Lower leg skin (tissue), 4 donors: ENCODE measurements at regions not wholly inside any gene's neighbourhood (a gene's known extent, or its start where the extent isn't known, plus 50 kb on each side); places are given as distances from the start of the nearest gene placed in this dataset.
"Not testable (repeated sequence)": the region's sequence is repeated elsewhere in the genome, so short reads cannot be mapped to it uniquely, and the experiment has no call there.

Source experiments
- DNase-seq, 2 donors: peaks; one replicate each; pipeline ENCODE4 v3.0.0-alpha.2; 2019; ENCODE audit warnings: low spot score in 2 of 2
- H3K4me3 ChIP-seq: fragments of 200-600 bp; sonication (generic); 2 replicates; pipeline ENCODE4 v1.5.1; 2017; ENCODE audit warnings: mild to moderate bottlenecking, low read depth; ENCODE audit not compliant: poor library complexity, severe bottlenecking
- POLR2A ChIP-seq, 2 donors: fragments of 450-650 bp; IDR thresholded peaks; one replicate each; pipeline ENCODE4 v1.6.1; 2016 to 2017; ENCODE audit warnings: antibody characterized with exemption in 2 of 2, mild to moderate bottlenecking in 1 of 2, moderate library complexity in 1 of 2
- WGBS, 2 donors: methylation state at CpG; one replicate each; pipeline ENCODE4 v1.1.5; 2018; 5-methylcytosine and 5-hydroxymethylcytosine counted together
- intact Hi-C: fragments of 100-400 bp; cut with DNase I; formaldehyde crosslinking; loops from one replicate; pipeline ENCODE4 v1.15.0; 2023; ENCODE audit warnings: low total_unique reads
- TF ChIP-seq, protein P1 (sequence below), 3 donors: fragments of 450-650 bp; IDR thresholded peaks; one replicate each; pipeline ENCODE4 v1.5.1; 2016; ENCODE audit warnings: antibody characterized with exemption in 3 of 3, mild to moderate bottlenecking in 3 of 3, moderate library complexity in 2 of 3

DNA sequence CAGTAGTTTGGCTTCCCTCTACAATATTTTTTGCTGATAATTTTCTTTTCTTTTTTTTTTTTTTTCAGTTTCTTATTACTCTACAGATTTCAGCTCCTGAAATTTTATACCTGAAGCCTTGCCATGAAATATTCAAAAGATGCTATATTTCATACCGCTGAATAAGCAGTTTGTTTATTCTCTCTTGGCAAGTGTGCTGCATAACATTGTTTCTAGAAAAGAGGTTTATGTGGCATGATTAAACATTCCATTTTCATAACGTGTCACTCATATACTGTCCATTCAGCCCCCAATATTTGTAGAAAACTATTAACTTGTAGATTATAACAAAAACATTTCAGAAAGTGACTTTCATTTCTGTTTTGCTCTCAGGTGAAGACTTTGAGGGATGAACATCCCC lies 174.4 kb upstream of the NOX3 start:
- no peak for TF ChIP-seq POLR2A (IDR thresholded peaks at IDR 0.05)
- TF ChIP-seq, protein P1, sequence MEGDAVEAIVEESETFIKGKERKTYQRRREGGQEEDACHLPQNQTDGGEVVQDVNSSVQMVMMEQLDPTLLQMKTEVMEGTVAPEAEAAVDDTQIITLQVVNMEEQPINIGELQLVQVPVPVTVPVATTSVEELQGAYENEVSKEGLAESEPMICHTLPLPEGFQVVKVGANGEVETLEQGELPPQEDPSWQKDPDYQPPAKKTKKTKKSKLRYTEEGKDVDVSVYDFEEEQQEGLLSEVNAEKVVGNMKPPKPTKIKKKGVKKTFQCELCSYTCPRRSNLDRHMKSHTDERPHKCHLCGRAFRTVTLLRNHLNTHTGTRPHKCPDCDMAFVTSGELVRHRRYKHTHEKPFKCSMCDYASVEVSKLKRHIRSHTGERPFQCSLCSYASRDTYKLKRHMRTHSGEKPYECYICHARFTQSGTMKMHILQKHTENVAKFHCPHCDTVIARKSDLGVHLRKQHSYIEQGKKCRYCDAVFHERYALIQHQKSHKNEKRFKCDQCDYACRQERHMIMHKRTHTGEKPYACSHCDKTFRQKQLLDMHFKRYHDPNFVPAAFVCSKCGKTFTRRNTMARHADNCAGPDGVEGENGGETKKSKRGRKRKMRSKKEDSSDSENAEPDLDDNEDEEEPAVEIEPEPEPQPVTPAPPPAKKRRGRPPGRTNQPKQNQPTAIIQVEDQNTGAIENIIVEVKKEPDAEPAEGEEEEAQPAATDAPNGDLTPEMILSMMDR (IDR thresholded peaks at IDR 0.05): no peak
- H3K4me3 ChIP-seq: no peak overlapping the region
- intact Hi-C loops: no loop called here
- 51 to 55% methylated on average over 2 of the region's 2 CpGs for WGBS, 2 donors
- DNase-seq: no peak

DNA sequence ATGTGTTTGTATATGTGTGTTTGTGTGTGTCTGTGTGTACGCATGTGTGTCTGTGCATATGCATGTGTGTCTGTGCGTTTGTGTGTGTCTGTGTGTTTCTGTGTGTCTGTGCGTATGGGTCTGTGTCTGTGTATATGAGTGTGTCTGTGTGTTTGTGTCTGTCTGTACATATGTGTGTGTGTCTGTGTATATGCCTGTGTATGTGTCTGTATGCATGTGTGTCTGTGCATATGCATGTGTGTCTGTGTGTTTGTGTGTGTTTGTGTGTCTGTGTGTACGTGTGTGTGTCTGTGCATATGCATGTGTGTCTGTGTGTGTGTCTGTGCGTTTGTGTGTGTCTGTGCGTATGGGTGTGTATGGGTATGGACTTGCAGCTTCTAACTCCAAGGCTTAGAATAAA lies 174.0 kb upstream of the NOX3 start:
- no peak overlapping the region for H3K4me3 ChIP-seq
- DNase-seq: no peak
- intact Hi-C loops: no loop called here
- WGBS, 2 donors: 68 to 72% methylated on average over 6 of the region's 6 CpGs
- TF ChIP-seq, protein P1 (IDR thresholded peaks at IDR 0.05): no peak
- no peak for TF ChIP-seq POLR2A (IDR thresholded peaks at IDR 0.05)

DNA sequence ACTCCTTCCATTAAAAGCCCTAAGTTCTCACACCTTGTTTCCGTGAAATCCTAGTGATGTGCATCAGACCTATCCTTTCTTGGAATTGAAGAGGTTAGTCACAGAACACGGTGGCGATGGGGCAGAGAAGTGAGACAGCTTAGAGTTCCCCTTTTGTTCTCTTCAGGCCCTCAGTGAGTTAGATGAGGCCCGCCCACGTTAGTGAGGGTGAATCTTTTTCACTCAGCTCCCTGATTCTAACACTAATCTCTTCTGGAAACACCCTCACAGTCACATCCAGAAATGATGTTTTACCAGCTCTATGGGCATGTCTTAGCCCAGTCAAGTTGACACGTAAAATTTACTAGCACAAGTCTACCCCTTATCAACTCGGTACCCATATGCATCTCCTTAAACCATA lies 172.7 kb upstream of the NOX3 start:
- 83 to 85% methylated on average over 7 of the region's 7 CpGs for WGBS, 2 donors
- intact Hi-C loops: no loop called here
- no peak overlapping the region for H3K4me3 ChIP-seq
- TF ChIP-seq POLR2A (IDR thresholded peaks at IDR 0.05): no peak
- TF ChIP-seq, protein P1 (IDR thresholded peaks at IDR 0.05): no peak
- no peak for DNase-seq

DNA sequence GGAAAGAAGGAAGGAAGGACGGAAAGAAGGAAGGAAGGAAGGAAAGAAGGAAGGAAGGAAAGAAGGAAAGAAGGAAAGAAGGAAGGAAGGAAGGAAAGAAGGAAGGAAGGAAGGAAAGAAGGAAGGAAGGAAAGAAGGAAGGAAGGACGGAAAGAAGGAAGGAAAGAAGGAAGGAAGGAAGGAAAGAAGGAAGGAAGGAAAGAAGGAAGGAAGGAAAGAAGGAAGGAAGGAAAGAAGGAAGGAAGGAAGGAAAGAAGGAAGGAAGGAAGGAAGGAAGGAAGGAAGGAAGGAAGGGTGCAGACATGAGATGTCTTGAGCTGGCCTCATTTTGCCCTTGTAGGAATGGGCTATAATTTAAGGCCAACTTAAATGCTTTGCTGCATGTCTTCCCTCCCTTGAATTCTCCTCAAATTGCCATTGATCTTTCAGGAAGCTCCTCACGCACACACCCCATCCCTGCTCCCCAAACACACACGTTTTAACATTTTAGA lies 172.1 kb upstream of the NOX3 start:
- 75 to 83% methylated on average over 3 to 4 of the region's 4 CpGs for WGBS, 2 donors
- H3K4me3 ChIP-seq, intact Hi-C loops, DNase-seq: not testable (repeated sequence)

DNA sequence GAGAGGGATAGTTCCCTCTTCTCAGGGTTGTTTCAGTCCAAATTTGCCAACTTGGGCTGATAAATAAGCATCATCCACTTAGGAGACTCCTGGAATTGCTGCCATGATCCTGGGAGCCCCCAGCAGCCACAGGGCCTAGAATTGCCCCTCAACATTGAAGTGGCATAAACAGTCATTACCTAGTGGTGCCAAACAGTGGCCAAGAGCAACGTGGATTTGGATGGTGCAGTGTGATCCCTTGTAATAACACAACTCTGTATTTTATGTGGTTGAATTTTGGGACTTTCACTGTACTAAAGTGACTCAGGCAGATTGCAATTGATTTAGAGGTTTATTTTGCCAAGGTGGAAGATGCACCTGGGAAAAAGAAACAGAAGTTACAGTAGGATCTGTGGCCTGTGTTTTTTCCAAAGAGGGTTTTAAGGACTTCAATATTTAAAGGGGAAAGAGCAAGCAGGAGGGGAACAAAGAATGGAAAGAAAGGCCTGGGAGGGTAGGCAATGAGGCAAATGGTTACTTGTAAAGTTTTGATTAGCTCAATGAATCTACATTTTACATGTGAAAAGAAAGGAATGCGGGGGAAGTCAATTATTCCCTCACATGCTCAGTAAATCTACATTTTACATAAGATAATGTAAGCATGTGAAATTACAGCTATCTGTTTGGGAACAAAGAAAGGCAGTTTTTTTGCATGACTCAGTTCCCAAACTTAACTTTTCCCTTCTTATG lies 168.0 kb upstream of the NOX3 start:
- WGBS, 2 donors: 61 to 74% methylated on average over 2 of the region's 2 CpGs
- no peak overlapping the region for H3K4me3 ChIP-seq
- no peak for DNase-seq
- TF ChIP-seq, protein P1 (IDR thresholded peaks at IDR 0.05): no peak
- no peak for TF ChIP-seq POLR2A (IDR thresholded peaks at IDR 0.05)
- intact Hi-C loops: no loop called here

DNA sequence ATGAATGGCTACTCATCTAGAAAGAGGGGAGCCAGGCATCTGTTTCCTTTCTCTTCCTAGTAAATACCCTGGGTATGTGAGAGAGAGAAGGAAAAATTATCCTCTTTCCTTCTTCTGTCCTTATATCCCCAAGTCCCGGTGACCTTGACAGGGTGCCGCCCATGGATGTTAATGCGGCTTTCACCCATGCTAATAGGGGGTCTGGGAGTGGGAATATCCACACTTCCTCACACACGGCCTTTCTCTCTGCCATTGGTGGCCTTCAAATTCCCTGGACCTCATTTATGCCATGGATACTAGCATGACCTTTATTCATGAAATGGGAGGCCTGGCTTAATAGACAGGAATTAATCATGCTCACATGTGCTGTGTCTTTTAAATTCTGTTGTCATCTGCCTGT lies 159.0 kb upstream of the NOX3 start:
- WGBS, 2 donors: 76 to 85% methylated on average over 4 of the region's 4 CpGs
- intact Hi-C loops: no loop called here
- H3K4me3 ChIP-seq: no peak overlapping the region
- TF ChIP-seq POLR2A (IDR thresholded peaks at IDR 0.05): no peak
- TF ChIP-seq, protein P1 (IDR thresholded peaks at IDR 0.05): no peak
- no peak for DNase-seq
